Suprapubic skin (tissue), 4 donors: ENCODE measurements at regions not wholly inside any gene's neighbourhood (a gene's known extent, or its start where the extent isn't known, plus 50 kb on each side); places are given as distances from the start of the nearest gene placed in this dataset.
"Not testable (repeated sequence)": the region's sequence is repeated elsewhere in the genome, so short reads cannot be mapped to it uniquely, and the experiment has no call there.

Experiments used
- DNase-seq, 2 donors: peaks; one replicate each; pipeline ENCODE4 v3.0.0-alpha.2; 2019; ENCODE audit warnings: low spot score in 2 of 2
- H3K27ac ChIP-seq: fragments of 200-600 bp; sonication (generic); one replicate; pipeline ENCODE4 v1.5.1; 2019
- H3K27me3 ChIP-seq: fragments of 200-600 bp; sonication (generic); one replicate; pipeline ENCODE4 v1.5.1; 2019
- H3K36me3 ChIP-seq: fragments of 200-600 bp; sonication (generic); one replicate; pipeline ENCODE4 v1.5.1; 2019
- H3K4me1 ChIP-seq: fragments of 200-600 bp; sonication (generic); one replicate; pipeline ENCODE4 v1.5.1; 2019
- H3K4me3 ChIP-seq: fragments of 200-600 bp; sonication (generic); one replicate; pipeline ENCODE4 v1.5.1; 2019; ENCODE audit warnings: mild to moderate bottlenecking
- H3K9me3 ChIP-seq: fragments of 200-600 bp; sonication (generic); one replicate; pipeline ENCODE4 v1.5.1; 2019
- EP300 ChIP-seq: sonication (generic); formaldehyde crosslinking; IDR thresholded peaks from one replicate; pipeline ENCODE4 v1.6.1; 2017; ENCODE audit warnings: antibody characterized with exemption
- POLR2A ChIP-seq, 2 donors: fragments of 450-650 bp; IDR thresholded peaks; one replicate each; pipeline ENCODE4 v1.6.1; 2017; ENCODE audit warnings: antibody characterized with exemption in 2 of 2, mild to moderate bottlenecking in 2 of 2, moderate library complexity in 2 of 2
- POLR2AphosphoS5 ChIP-seq, 3 donors: sonication (generic); formaldehyde crosslinking; IDR thresholded peaks; one replicate each; pipeline ENCODE4 v1.6.1; 2017; ENCODE audit warnings: antibody characterized with exemption in 3 of 3
- WGBS: methylation state at CpG from one replicate; pipeline ENCODE4 v1.1.5; 2018; 5-methylcytosine and 5-hydroxymethylcytosine counted together
- TF ChIP-seq, protein P1 (sequence below), 2 donors: fragments of 200-600 bp in 1 of 2; fragments of 450-650 bp in 1 of 2; sonication (generic) in 1 of 2; IDR thresholded peaks; one replicate each; pipeline ENCODE4 v1.5.1; 2016 to 2019; ENCODE audit warnings: antibody characterized with exemption in 2 of 2, mild to moderate bottlenecking in 1 of 2, moderate library complexity in 1 of 2

DNA sequence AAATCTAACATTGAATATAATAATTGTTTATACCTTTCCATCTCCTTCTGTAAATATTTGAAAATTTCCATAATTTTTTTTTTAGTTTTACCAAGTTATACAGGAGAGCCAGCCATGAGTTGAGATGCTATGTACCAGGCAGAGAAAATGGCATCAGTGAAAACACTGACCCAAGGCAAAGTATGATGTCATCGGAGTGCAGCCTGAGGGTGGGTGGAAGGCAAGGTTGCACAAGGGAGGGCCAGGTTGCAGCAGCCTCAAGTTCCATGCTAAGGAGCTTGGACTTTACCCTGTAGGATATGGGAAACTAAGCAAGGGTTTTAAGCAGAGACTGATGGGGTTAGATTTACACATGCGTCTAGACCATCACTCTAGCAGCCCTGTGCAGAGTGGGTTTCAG lies 441.1 kb downstream of the BCAT1 start:
- Histone ChIP-seq H3K27ac (no peak overlapping the region), H3K36me3 (no peaks in the 10 kb centered on the region), H3K9me3 (no peaks in the 10 kb centered on the region), H3K27me3 (no peaks in the 10 kb centered on the region), H3K4me1 (no peaks in the 10 kb centered on the region), H3K4me3 (no peak overlapping the region)
- WGBS, result 88% methylated on average over 2 of the region's 2 CpGs
- TF ChIP-seq, protein P1, sequence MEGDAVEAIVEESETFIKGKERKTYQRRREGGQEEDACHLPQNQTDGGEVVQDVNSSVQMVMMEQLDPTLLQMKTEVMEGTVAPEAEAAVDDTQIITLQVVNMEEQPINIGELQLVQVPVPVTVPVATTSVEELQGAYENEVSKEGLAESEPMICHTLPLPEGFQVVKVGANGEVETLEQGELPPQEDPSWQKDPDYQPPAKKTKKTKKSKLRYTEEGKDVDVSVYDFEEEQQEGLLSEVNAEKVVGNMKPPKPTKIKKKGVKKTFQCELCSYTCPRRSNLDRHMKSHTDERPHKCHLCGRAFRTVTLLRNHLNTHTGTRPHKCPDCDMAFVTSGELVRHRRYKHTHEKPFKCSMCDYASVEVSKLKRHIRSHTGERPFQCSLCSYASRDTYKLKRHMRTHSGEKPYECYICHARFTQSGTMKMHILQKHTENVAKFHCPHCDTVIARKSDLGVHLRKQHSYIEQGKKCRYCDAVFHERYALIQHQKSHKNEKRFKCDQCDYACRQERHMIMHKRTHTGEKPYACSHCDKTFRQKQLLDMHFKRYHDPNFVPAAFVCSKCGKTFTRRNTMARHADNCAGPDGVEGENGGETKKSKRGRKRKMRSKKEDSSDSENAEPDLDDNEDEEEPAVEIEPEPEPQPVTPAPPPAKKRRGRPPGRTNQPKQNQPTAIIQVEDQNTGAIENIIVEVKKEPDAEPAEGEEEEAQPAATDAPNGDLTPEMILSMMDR (IDR thresholded peaks at IDR 0.05), result no peak
- no peak for TF ChIP-seq POLR2AphosphoS5 (IDR thresholded peaks at IDR 0.05)
- TF ChIP-seq POLR2A (IDR thresholded peaks at IDR 0.05), result no peak
- TF ChIP-seq EP300, result no peak
- DNase-seq, result no peak

DNA sequence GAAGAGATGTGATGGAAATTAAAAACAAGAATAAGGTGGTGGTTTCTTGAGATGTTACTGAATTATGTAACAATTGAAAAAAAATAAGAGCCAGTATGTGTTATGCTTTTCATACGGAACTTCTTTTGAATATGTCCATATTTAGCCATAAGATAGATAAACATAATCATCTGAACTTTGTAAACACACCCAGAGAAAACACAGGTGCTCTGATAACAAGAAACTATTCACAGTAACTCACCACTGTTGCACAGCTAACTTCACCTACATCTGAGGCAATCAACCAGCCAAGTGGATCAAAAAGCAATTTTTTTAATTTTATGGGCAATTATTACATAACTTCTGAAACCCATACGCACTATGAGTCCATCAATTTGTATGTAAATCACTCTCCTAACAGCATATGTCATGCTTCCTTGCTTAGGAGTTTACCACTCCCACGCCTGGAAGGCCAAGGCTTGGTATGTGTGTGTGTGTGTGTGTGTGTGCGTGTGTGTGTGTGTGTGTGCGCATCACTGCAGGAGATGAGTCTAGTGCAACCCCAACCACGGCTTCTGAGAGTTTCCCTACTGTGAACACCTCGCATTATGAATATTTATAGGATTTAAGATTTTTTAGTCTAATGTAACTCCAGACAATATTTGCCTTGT lies 443.4 kb downstream of the BCAT1 start:
- Histone ChIP-seq H3K27me3 (no peaks in the 10 kb centered on the region), H3K36me3 (no peaks in the 10 kb centered on the region), H3K9me3 (no peaks in the 10 kb centered on the region), H3K4me3 (no peak overlapping the region), H3K27ac (no peak overlapping the region), H3K4me1 (peaks cover 7% of the 10 kb centered on the region)
- 55% methylated on average over 7 of the region's 7 CpGs for WGBS
- TF ChIP-seq POLR2AphosphoS5 (IDR thresholded peaks at IDR 0.05) (no peak), POLR2A (IDR thresholded peaks at IDR 0.05) (no peak), EP300 (no peak)
- TF ChIP-seq, protein P1 (IDR thresholded peaks at IDR 0.05), result no peak
- no peak for DNase-seq

GRCh38 chr12:24503477-24503876 lies 445.4 kb downstream of the BCAT1 start:
- not testable (repeated sequence) for H3K27me3 ChIP-seq, H3K27ac ChIP-seq, H3K36me3 ChIP-seq, H3K9me3 ChIP-seq, DNase-seq, H3K4me3 ChIP-seq
- peaks cover 25% of the 10 kb centered on the region for H3K4me1 ChIP-seq
- WGBS, result 88% methylated on average over 1 of the region's 1 CpG

DNA sequence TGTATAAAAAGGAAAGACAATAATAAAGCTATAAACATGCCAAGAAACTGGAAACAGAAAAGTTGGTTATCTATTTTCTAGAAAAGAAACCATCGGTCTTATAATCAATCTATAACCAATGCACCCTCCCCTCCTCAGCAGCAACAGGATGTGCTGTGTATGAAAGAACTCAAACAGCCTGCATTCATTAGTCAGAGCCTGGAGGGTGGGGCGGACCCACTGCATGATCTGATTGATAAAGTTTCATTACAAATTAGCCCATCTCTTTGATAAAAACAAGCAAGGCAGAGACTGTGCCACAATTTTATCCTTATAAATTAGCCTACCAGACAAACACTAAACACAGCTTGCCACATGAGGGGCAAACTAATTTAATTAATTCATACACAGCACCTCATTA lies 448.1 kb downstream of the BCAT1 start:
- no peaks in the 10 kb centered on the region for H3K9me3 ChIP-seq
- no peaks in the 10 kb centered on the region for H3K27me3 ChIP-seq
- WGBS, result 24% methylated on average over 2 of the region's 2 CpGs
- H3K4me1 ChIP-seq, result peaks cover 40% of the 10 kb centered on the region
- no peak overlapping the region for H3K4me3 ChIP-seq
- no peak for TF ChIP-seq POLR2A (IDR thresholded peaks at IDR 0.05)
- TF ChIP-seq, protein P1 (IDR thresholded peaks at IDR 0.05), result no peak
- no peak for TF ChIP-seq POLR2AphosphoS5 (IDR thresholded peaks at IDR 0.05)
- no peak for TF ChIP-seq EP300
- H3K36me3 ChIP-seq, result no peaks in the 10 kb centered on the region
- peak in 1 of 2 donors; percentile 60 for DNase-seq
- peak overlapping the region; percentile 38 for H3K27ac ChIP-seq

GRCh38 chr12:24500421-24500820 lies 448.5 kb downstream of the BCAT1 start:
- no peak overlapping the region for H3K4me3 ChIP-seq
- H3K27ac ChIP-seq, result peak overlapping the region; percentile 38
- H3K27me3 ChIP-seq, result no peaks in the 10 kb centered on the region
- TF ChIP-seq, protein P1 (IDR thresholded peaks at IDR 0.05), result no peak
- TF ChIP-seq EP300 (no peak), POLR2AphosphoS5 (IDR thresholded peaks at IDR 0.05) (no peak), POLR2A (IDR thresholded peaks at IDR 0.05) (no peak)
- WGBS, result 40% methylated on average over 4 of the region's 4 CpGs
- H3K9me3 ChIP-seq, result no peaks in the 10 kb centered on the region
- no peaks in the 10 kb centered on the region for H3K36me3 ChIP-seq
- H3K4me1 ChIP-seq, result peaks cover 44% of the 10 kb centered on the region
- no peak for DNase-seq
